ENCODE measurements at regions not wholly inside any gene's neighbourhood (a gene's known extent, or its start where the extent isn't known, plus 50 kb on each side); places are given as distances from the start of the nearest gene placed in this dataset.

DNA sequence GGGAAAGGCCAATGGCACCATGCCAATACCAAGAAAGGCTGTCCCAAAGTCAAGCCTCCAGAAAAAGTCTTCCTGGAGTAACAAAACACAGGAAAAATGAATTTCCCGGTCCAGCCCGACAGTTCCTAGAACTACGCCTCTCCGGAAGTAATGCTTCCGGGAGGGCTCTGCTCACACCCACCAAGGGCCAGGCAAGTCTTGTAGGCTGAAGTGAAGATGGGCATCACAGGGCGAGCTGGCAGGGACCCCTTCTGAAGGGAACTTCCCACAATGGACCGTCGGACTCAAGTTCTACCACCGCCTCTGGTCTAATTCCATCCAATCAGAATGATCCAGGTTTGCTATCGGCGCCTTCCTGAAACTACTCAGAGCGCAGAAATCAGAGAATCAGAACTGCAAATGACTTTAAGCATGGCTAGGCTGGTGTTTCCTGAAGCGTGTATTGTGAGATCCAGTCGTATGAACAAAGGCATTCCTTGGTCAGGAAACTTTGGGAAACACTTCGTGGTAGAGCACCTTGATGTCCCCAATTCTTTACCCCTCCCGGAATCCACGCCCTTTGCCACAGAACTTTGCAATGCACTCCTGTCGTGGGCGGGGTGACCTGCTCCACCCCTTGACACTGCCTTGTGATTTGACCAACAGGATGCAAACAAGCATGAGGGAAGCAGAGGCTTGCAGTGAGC, 127.8 kb downstream of the BCOR start:
- no peaks in the 10 kb centered on the region for H4K20me1 ChIP-seq (ENCODE audit: insufficient read depth, low read length)
- H2AFZ ChIP-seq (ENCODE audit: low read length), result no peak overlapping the region
- TF ChIP-seq, protein P1, sequence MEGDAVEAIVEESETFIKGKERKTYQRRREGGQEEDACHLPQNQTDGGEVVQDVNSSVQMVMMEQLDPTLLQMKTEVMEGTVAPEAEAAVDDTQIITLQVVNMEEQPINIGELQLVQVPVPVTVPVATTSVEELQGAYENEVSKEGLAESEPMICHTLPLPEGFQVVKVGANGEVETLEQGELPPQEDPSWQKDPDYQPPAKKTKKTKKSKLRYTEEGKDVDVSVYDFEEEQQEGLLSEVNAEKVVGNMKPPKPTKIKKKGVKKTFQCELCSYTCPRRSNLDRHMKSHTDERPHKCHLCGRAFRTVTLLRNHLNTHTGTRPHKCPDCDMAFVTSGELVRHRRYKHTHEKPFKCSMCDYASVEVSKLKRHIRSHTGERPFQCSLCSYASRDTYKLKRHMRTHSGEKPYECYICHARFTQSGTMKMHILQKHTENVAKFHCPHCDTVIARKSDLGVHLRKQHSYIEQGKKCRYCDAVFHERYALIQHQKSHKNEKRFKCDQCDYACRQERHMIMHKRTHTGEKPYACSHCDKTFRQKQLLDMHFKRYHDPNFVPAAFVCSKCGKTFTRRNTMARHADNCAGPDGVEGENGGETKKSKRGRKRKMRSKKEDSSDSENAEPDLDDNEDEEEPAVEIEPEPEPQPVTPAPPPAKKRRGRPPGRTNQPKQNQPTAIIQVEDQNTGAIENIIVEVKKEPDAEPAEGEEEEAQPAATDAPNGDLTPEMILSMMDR (IDR thresholded peaks at IDR 0.05; ENCODE audit: low read length), result no peak
- no peak for TF ChIP-seq EZH2 (IDR thresholded peaks at IDR 0.05; ENCODE audit: borderline replicate concordance, low read length)
- no peaks in the 10 kb centered on the region; the same call in 1 of the 2 replicates for H3K36me3 ChIP-seq (ENCODE audit: insufficient read depth, low read length)
- H3K4me1 ChIP-seq (ENCODE audit: insufficient read depth, low read length, severe bottlenecking), result peaks cover 9% of the 10 kb centered on the region
- no peaks in the 10 kb centered on the region; the same call in 1 of the 2 replicates for H3K27me3 ChIP-seq (ENCODE audit: insufficient read depth, low read length)
- H3K4me2 ChIP-seq (ENCODE audit: low read length), result no peak overlapping the region
- H3K9ac ChIP-seq (ENCODE audit: low read length), result no peak overlapping the region
- no peaks in the 10 kb centered on the region for H3F3A ChIP-seq (ENCODE audit: insufficient read depth, low read length)
- no peak overlapping the region for H3K4me3 ChIP-seq (ENCODE audit: low read depth, low read length, poor library complexity, severe bottlenecking)
- H3K27ac ChIP-seq (ENCODE audit: low read depth, low read length, poor library complexity, severe bottlenecking), result no peak overlapping the region
- H3K9me3 ChIP-seq (ENCODE audit: low read length), result no peaks in the 10 kb centered on the region
- no peaks in the 10 kb centered on the region for H3K79me2 ChIP-seq (ENCODE audit: insufficient read depth, low read length)
- H3K9me2 ChIP-seq (ENCODE audit: low read depth, low read length), result no peaks in the 10 kb centered on the region

DNA sequence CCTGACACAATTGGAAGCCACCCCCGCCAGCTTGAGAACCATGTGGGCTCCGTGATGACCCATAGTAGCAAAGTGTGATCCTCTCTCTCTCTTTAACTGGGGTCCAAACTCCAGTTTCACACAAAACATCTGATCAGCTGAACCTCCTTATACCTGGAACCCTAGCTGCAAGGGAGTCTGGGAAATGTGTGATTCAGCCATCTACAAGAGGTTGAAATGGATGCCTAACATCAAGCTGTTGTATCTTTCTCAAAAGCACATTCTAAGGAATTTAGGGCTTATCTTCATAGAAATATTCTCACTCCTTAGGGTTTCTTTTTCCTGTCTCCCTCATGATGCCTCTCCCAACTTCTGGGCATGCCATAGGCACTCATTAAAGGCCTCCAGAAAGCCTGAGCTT, 126.0 kb downstream of the BCOR start:
- Histone ChIP-seq H3K9me2 (ENCODE audit: low read depth, low read length) (no peaks in the 10 kb centered on the region), H3F3A (ENCODE audit: insufficient read depth, low read length) (no peaks in the 10 kb centered on the region), H3K4me2 (ENCODE audit: low read length) (no peak overlapping the region), H3K27ac (ENCODE audit: low read depth, low read length, poor library complexity, severe bottlenecking) (no peak overlapping the region), H3K4me1 (ENCODE audit: insufficient read depth, low read length, severe bottlenecking) (peaks cover 9% of the 10 kb centered on the region), H3K4me3 (ENCODE audit: low read depth, low read length, poor library complexity, severe bottlenecking) (no peak overlapping the region), H3K9me3 (ENCODE audit: low read length) (no peaks in the 10 kb centered on the region), H3K36me3 (ENCODE audit: insufficient read depth, low read length) (no peaks in the 10 kb centered on the region; the same call in 1 of the 2 replicates), H3K9ac (ENCODE audit: low read length) (no peak overlapping the region), H3K79me2 (ENCODE audit: insufficient read depth, low read length) (no peaks in the 10 kb centered on the region), H3K27me3 (ENCODE audit: insufficient read depth, low read length) (no peaks in the 10 kb centered on the region; the same call in 1 of the 2 replicates), H4K20me1 (ENCODE audit: insufficient read depth, low read length) (no peaks in the 10 kb centered on the region), H2AFZ (ENCODE audit: low read length) (no peak overlapping the region)
- no peak for TF ChIP-seq EZH2 (IDR thresholded peaks at IDR 0.05; ENCODE audit: borderline replicate concordance, low read length)
- TF ChIP-seq, protein P1 (IDR thresholded peaks at IDR 0.05; ENCODE audit: low read length), result no peak

DNA sequence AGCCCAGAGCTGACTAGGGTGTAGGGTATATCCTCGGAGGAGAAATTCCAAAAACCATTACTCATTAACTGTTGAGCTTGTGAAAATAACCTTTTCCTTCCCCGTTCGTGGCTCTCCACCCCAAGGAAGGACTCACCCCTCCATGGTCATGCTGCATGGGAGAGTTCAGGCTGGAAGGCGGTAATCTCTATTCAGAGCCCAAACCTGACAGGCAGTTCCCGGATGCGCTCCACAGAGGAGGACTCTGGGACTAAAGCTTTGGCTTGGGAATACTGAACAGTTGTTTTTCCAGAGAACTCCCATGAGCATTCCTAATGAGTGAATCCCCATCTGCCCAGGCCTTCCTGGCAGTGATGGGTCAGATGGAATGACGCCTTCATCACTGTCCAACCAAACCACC, 125.4 kb downstream of the BCOR start:
- Histone ChIP-seq H3F3A (ENCODE audit: insufficient read depth, low read length) (no peaks in the 10 kb centered on the region), H4K20me1 (ENCODE audit: insufficient read depth, low read length) (no peaks in the 10 kb centered on the region), H3K4me3 (ENCODE audit: low read depth, low read length, poor library complexity, severe bottlenecking) (no peak overlapping the region), H3K36me3 (ENCODE audit: insufficient read depth, low read length) (no peaks in the 10 kb centered on the region; the same call in 1 of the 2 replicates), H3K27me3 (ENCODE audit: insufficient read depth, low read length) (no peaks in the 10 kb centered on the region; the same call in 1 of the 2 replicates), H3K79me2 (ENCODE audit: insufficient read depth, low read length) (no peaks in the 10 kb centered on the region), H3K9me2 (ENCODE audit: low read depth, low read length) (no peaks in the 10 kb centered on the region), H3K9ac (ENCODE audit: low read length) (no peak overlapping the region), H3K4me2 (ENCODE audit: low read length) (no peak overlapping the region), H2AFZ (ENCODE audit: low read length) (no peak overlapping the region), H3K27ac (ENCODE audit: low read depth, low read length, poor library complexity, severe bottlenecking) (no peak overlapping the region), H3K9me3 (ENCODE audit: low read length) (no peaks in the 10 kb centered on the region), H3K4me1 (ENCODE audit: insufficient read depth, low read length, severe bottlenecking) (peaks cover 9% of the 10 kb centered on the region)
- TF ChIP-seq, protein P1 (IDR thresholded peaks at IDR 0.05; ENCODE audit: low read length), result no peak
- TF ChIP-seq EZH2 (IDR thresholded peaks at IDR 0.05; ENCODE audit: borderline replicate concordance, low read length), result no peak
